Osteocyte (in vitro differentiated cells): ENCODE measurements at regions not wholly inside any gene's neighbourhood (a gene's known extent, or its start where the extent isn't known, plus 50 kb on each side); places are given as distances from the start of the nearest gene placed in this dataset.

ENCODE experiments used
- DNase-seq: peaks from one replicate; pipeline ENCODE4 v3.0.0; 2021; ENCODE audit warnings: mixed read lengths; ENCODE audit not compliant: unreplicated experiment; ENCODE audit errors: extremely low spot score
- H3K27ac Mint-ChIP-seq: one replicate; pipeline ENCODE4 v1.8.0; 2021; ENCODE audit warnings: mild to moderate bottlenecking, mixed read lengths; ENCODE audit not compliant: unreplicated experiment
- H3K27me3 Mint-ChIP-seq: one replicate; pipeline ENCODE4 v1.8.0; 2021; ENCODE audit warnings: mixed read lengths; ENCODE audit not compliant: unreplicated experiment
- H3K36me3 Mint-ChIP-seq: one replicate; pipeline ENCODE4 v1.8.0; 2021; ENCODE audit warnings: mixed read lengths; ENCODE audit not compliant: unreplicated experiment
- H3K4me1 Mint-ChIP-seq: one replicate; pipeline ENCODE4 v1.8.0; 2021; ENCODE audit warnings: mixed read lengths; ENCODE audit not compliant: unreplicated experiment
- H3K4me3 Mint-ChIP-seq: one replicate; pipeline ENCODE4 v1.8.0; 2021; ENCODE audit warnings: mild to moderate bottlenecking, moderate library complexity, mixed read lengths; ENCODE audit not compliant: unreplicated experiment
- H3K9me3 Mint-ChIP-seq: one replicate; pipeline ENCODE4 v1.8.0; 2021; ENCODE audit warnings: mixed read lengths; ENCODE audit not compliant: unreplicated experiment
- TF ChIP-seq, protein P1 (sequence below): fragments of 200-600 bp; sonication (generic); IDR thresholded peaks from 2 replicates; pipeline ENCODE4 v1.5.0; 2021; ENCODE audit warnings: antibody characterized with exemption, mild to moderate bottlenecking, moderate library complexity

DNA sequence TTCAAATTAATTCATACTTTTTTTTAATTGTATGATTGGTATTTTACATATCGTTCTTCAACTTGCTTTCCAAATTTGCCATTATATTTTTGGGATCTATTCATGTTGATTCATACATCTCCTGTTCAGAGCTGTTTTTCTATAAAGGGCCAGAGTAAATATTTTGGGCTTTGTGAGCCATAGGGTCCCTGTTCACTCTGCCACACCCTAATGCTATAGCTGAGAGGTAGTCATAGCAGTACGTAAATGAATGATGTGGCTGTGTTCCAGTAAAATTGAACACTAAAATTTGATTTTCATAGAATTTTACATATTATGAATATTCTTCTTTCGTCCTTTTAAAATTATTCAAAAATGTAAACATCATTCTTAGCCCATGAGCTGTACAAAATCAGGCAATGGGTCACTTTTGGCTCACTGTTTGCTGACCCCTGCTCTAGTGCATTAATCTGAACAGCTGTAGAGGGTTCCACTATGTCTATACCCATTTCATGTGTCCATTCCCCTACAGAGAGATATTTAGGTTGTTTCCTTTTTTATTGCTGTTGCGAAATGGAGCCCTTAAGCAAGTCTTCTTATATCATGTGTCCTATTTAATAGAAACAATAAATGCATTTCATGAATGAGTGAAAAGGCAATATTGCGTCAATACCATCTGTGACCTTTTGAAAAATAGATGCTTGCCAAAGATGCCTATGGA, 136.4 kb upstream of the SALL4 start:
- Mint-ChIP-seq H3K9me3 (no peaks in the 10 kb centered on the region), H3K27me3 (no peaks in the 10 kb centered on the region), H3K4me3 (no peak overlapping the region), H3K36me3 (no peaks in the 10 kb centered on the region), H3K27ac (no peak overlapping the region), H3K4me1 (peaks cover 25% of the 10 kb centered on the region)
- DNase-seq: no peak
- TF ChIP-seq, protein P1, sequence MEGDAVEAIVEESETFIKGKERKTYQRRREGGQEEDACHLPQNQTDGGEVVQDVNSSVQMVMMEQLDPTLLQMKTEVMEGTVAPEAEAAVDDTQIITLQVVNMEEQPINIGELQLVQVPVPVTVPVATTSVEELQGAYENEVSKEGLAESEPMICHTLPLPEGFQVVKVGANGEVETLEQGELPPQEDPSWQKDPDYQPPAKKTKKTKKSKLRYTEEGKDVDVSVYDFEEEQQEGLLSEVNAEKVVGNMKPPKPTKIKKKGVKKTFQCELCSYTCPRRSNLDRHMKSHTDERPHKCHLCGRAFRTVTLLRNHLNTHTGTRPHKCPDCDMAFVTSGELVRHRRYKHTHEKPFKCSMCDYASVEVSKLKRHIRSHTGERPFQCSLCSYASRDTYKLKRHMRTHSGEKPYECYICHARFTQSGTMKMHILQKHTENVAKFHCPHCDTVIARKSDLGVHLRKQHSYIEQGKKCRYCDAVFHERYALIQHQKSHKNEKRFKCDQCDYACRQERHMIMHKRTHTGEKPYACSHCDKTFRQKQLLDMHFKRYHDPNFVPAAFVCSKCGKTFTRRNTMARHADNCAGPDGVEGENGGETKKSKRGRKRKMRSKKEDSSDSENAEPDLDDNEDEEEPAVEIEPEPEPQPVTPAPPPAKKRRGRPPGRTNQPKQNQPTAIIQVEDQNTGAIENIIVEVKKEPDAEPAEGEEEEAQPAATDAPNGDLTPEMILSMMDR: no peak

DNA sequence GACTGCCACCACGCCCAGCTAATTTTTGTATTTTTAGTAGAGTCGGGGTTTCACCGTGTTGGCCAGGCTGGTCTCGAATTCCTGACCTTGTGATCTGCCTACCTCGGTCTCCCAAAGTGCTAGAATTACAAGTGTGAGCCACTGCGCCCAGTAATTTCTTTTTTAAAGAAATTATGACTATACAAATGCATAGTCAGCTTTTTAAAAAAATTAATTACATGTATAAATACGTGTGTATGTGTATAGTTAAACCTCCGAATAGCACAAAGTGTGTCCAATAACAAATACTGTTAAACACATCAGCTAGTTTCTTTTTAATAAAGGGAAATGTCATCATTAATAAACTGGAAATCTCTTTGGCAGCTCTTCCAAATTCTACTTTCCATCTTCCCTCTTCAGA, 135.5 kb upstream of the SALL4 start:
- no peaks in the 10 kb centered on the region for H3K27me3 Mint-ChIP-seq
- no peak for DNase-seq
- H3K27ac Mint-ChIP-seq: no peak overlapping the region
- H3K4me3 Mint-ChIP-seq: no peak overlapping the region
- no peaks in the 10 kb centered on the region for H3K9me3 Mint-ChIP-seq
- peaks cover 31% of the 10 kb centered on the region for H3K4me1 Mint-ChIP-seq
- TF ChIP-seq, protein P1: no peak
- H3K36me3 Mint-ChIP-seq: no peaks in the 10 kb centered on the region

GRCh38 chr20:51936377-51936776, 134.1 kb upstream of the SALL4 start:
- H3K27ac Mint-ChIP-seq: no peak overlapping the region
- no peak for DNase-seq
- H3K4me1 Mint-ChIP-seq: peaks cover 31% of the 10 kb centered on the region
- H3K9me3 Mint-ChIP-seq: no peaks in the 10 kb centered on the region
- no peaks in the 10 kb centered on the region for H3K36me3 Mint-ChIP-seq
- H3K4me3 Mint-ChIP-seq: no peak overlapping the region
- TF ChIP-seq, protein P1: no peak
- H3K27me3 Mint-ChIP-seq: no peaks in the 10 kb centered on the region

DNA sequence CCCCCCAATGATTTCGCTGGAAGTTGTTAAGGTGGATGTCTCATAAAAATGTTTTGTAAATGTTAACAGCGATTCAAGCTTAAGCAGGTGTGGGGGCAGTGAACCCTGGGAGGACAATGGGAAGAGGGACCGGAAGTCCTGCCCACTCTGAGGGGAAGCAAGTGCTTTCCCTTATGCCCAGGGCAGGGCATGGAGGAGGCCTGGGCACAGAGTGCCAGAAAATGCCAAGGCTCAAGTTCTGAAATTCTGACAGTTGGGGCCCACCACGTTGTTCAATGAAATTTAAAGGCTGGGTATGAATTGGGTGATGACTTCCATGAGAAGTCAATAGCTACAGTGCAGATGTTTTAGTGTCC, 132.7 kb upstream of the SALL4 start:
- Mint-ChIP-seq H3K4me1 (peaks cover 41% of the 10 kb centered on the region), H3K9me3 (no peaks in the 10 kb centered on the region), H3K4me3 (no peak overlapping the region), H3K27me3 (no peaks in the 10 kb centered on the region), H3K36me3 (no peaks in the 10 kb centered on the region), H3K27ac (no peak overlapping the region)
- DNase-seq: no peak
- TF ChIP-seq, protein P1: no peak

GRCh38 chr20:51934301-51935002, 132.1 kb upstream of the SALL4 start:
- no peaks in the 10 kb centered on the region for H3K36me3 Mint-ChIP-seq
- H3K4me1 Mint-ChIP-seq: peaks cover 40% of the 10 kb centered on the region
- no peaks in the 10 kb centered on the region for H3K9me3 Mint-ChIP-seq
- peak overlapping the region; percentile 12 for H3K27ac Mint-ChIP-seq
- no peaks in the 10 kb centered on the region for H3K27me3 Mint-ChIP-seq
- DNase-seq: no peak
- no peak overlapping the region for H3K4me3 Mint-ChIP-seq
- TF ChIP-seq, protein P1: no peak
